T-helper 1 cell (primary cell): ENCODE measurements at regions not wholly inside any gene's neighbourhood (a gene's known extent, or its start where the extent isn't known, plus 50 kb on each side); places are given as distances from the start of the nearest gene placed in this dataset.

Source experiments
- DNase-seq, 5 donors: peaks; one replicate each; pipeline ENCODE4 v3.0.0-alpha.2; 2012 to 2020

- peak; percentile 31 to 71 (median 62) for DNase-seq
These were observed 105.1 kb upstream of the PDE4B start for GRCh38 chr1:65687428-65688214.

- DNase-seq, result no peak
These were observed 104.5 kb upstream of the PDE4B start for GRCh38 chr1:65688215-65688566.

- DNase-seq, result no peak
These were observed 103.8 kb upstream of the PDE4B start for GRCh38 chr1:65688848-65689247.

- DNase-seq, result no peak
These were observed 101.4 kb upstream of the PDE4B start for GRCh38 chr1:65691152-65691900.

GRCh38 chr1:65691972-65692371 lies 100.7 kb upstream of the PDE4B start:
- DNase-seq, result no peak

- no peak for DNase-seq
These were observed 98.6 kb upstream of the PDE4B start for GRCh38 chr1:65694126-65694525.

GRCh38 chr1:65694933-65695332 lies 97.8 kb upstream of the PDE4B start:
- no peak for DNase-seq

GRCh38 chr1:65698590-65698989 lies 94.1 kb upstream of the PDE4B start:
- no peak for DNase-seq

- no peak for DNase-seq
These were observed 88.8 kb upstream of the PDE4B start for GRCh38 chr1:65703853-65704252.

GRCh38 chr1:65704318-65704717 lies 88.4 kb upstream of the PDE4B start:
- DNase-seq, result no peak

- DNase-seq, result peak in 1 of 5 donors; percentile 30
These were observed 74.8 kb upstream of the PDE4B start for GRCh38 chr1:65717815-65718454.

- no peak for DNase-seq
These were observed 73.3 kb upstream of the PDE4B start for GRCh38 chr1:65719391-65719790.

GRCh38 chr1:65722461-65722860 lies 70.2 kb upstream of the PDE4B start:
- no peak for DNase-seq

- no peak for DNase-seq
These were observed 68.5 kb upstream of the PDE4B start for GRCh38 chr1:65724151-65724550.

GRCh38 chr1:65725064-65725463 lies 67.6 kb upstream of the PDE4B start:
- DNase-seq, result no peak

GRCh38 chr1:65728504-65728903 lies 64.2 kb upstream of the PDE4B start:
- no peak for DNase-seq

GRCh38 chr1:65729259-65729658 lies 63.4 kb upstream of the PDE4B start:
- DNase-seq, result no peak

- no peak for DNase-seq
These were observed 57.7 kb upstream of the PDE4B start for GRCh38 chr1:65734979-65735378.

GRCh38 chr1:65741993-65742392 lies 50.7 kb upstream of the PDE4B start:
- no peak for DNase-seq
